AG04449 (cell line): ENCODE measurements at regions not wholly inside any gene's neighbourhood (a gene's known extent, or its start where the extent isn't known, plus 50 kb on each side); places are given as distances from the start of the nearest gene placed in this dataset.

Source experiments
- CTCF ChIA-PET: fragments of 350-600 bp; formaldehyde crosslinking; extraction: SDS; loops from one replicate; lab custom pipeline; 2021; ENCODE audit warnings: antibody characterized with exemption; lab: Yijun Ruan, JAX
- POLR2A ChIA-PET: fragments of 400-600, 350-600 bp; formaldehyde crosslinking; extraction: SDS; loops from one replicate; lab custom pipeline; 2020; ENCODE audit warnings: antibody characterized with exemption, inconsistent platforms; lab: Yijun Ruan, JAX
- DNase-seq: peaks from one replicate; pipeline ENCODE4 v3.0.0-alpha.2; 2010; ENCODE audit warnings: low read depth, low spot score
- H3K4me3 ChIP-seq: 2 replicates; pipeline ENCODE4 v1.5.1; 2011; ENCODE audit warnings: low read depth, mild to moderate bottlenecking, control low read depth, low read length
- CTCF ChIP-seq: IDR thresholded peaks from one replicate; pipeline ENCODE4 v1.5.1; 2011; ENCODE audit warnings: mild to moderate bottlenecking, moderate library complexity, low read length, control low read depth, inconsistent platforms; ENCODE audit not compliant: insufficient read depth; ENCODE audit errors: missing control alignments

- ChIA-PET POLR2A (no interaction called here), CTCF (interaction anchor here (1.7 kb wide), 1 partner anchor 10 kb away, joined by 5 read pairs; no protein-coding TSS in a partner anchor)
- DNase-seq: no peak
- H3K4me3 ChIP-seq: no peak overlapping the region
- TF ChIP-seq CTCF: no peak
Measured at GRCh38 chr21:14866859-14867765, 197.7 kb downstream of the NRIP1 start.

DNA sequence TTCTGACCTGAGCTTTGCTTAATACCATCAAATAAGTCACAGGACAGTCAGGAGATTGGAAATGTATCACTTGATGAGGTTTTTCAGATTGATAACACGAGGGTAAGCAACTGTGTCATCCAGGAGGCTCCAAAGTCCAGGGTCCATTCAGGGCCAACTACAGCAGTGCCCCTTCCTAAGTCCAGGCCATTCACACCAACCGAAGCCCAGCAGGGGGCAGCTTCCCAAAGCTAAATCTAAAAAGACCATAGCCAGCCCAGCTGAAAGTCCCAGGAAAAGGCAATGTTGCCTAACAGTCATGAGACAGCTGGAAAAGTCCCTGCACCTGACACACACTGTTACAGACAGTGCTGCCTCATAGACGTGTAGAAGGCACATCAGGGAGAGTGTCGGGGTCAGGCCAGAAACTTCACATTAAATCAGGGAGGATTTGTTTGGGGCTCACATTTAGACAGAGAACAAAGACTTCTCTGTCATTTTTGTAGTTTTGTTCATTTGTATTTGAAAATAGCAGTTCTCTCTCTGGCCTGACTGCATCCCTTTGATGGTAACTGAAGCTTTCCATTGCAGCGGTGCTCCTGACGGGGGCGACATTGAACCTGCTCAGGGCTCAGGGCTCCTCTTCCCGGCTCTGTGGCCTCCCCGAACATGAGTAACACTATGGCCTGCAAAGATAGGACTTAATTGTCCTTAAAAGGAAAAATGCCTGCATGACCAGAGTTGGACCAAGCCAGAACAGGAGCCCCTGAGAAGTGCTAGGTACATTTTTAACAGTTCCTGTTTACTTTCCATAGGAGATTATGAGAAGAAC lies 200.4 kb downstream of the NRIP1 start:
- TF ChIP-seq CTCF: peak; percentile 70
- ChIA-PET POLR2A (interaction anchor here (1.3 kb wide), 1 partner anchor 201 kb away, joined by 4 read pairs; the partner anchor contains the start of gene NRIP1), CTCF (interaction anchor here (0.6 to 2.9 kb wide), 39 partner anchors 9 to 623 kb away, joined by 3 to 30 read pairs (median 4); partner anchors contain the start of gene NRIP1)
- no peak overlapping the region for H3K4me3 ChIP-seq
- no peak for DNase-seq

- ChIA-PET POLR2A (interaction anchor here (1.3 kb wide), 1 partner anchor 202 kb away, joined by 4 read pairs; the partner anchor contains the start of gene NRIP1), CTCF (interaction anchor here (0.9 to 2.9 kb wide), 35 partner anchors 8 to 624 kb away, joined by 3 to 30 read pairs (median 5); partner anchors contain the start of gene NRIP1)
- no peak overlapping the region for H3K4me3 ChIP-seq
- TF ChIP-seq CTCF: no peak
- no peak for DNase-seq
Measured at GRCh38 chr21:14863745-14864210, 201.0 kb downstream of the NRIP1 start.

DNA sequence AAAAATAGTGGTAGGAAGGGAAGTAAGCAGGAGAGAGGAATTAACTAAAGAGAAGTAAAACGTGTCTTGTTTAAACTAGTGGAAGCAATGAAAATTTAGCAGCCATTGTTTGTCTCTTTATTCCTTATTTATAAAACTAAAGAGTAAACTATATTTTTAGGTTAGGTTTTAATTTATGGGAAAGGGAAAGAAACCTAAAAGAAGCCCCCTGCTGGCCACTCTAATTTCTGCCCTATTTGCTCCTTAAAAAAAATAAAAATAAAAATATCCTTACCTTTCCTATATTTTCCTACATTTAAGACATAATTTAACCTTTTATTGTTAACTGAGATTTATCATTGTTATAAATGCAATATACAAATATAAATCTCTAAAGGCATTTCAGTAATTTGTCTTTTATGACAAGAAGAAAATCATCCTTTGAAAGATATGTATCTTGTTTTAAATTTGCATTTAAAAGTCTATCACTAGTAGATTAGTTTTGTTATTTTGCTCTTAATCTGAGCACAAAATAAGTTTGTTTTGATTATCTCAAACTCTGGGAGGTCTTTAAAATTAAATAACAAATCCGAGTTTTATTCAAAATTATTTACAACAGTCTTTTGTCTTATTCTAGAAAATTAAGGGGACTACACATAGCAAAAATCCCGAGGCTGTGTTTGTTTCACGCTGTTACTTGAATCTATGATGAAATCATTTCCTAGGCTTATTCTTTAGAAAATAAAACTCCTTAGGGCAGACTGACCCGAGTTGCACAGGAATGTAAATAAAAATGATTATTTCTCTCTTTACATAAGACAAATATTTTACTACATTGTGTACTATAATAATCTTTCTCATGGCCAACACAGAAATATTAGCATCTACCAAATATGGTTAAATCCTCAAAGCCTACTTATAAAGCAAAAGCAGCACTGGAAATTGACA lies 201.7 kb downstream of the NRIP1 start:
- CTCF ChIA-PET: interaction anchor here (0.9 to 2.9 kb wide), 25 partner anchors 11 to 625 kb away, joined by 3 to 30 read pairs (median 5); no protein-coding TSS in a partner anchor
- no peak overlapping the region for H3K4me3 ChIP-seq
- peak; percentile 21 for TF ChIP-seq CTCF
- POLR2A ChIA-PET: no interaction called here
- DNase-seq: no peak

GRCh38 chr21:14858311-14858710 lies 206.5 kb downstream of the NRIP1 start:
- ChIA-PET POLR2A (no interaction called here), CTCF (no interaction called here)
- DNase-seq: no peak
- TF ChIP-seq CTCF: no peak
- no peak overlapping the region for H3K4me3 ChIP-seq
